Esophagus muscularis mucosa (tissue), 4 donors: ENCODE measurements at regions not wholly inside any gene's neighbourhood (a gene's known extent, or its start where the extent isn't known, plus 50 kb on each side); places are given as distances from the start of the nearest gene placed in this dataset.

ENCODE experiments used
- DNase-seq: peaks from one replicate; pipeline ENCODE4 v3.0.0-alpha.2; 2017; ENCODE audit errors: extremely low spot score
- H3K27ac ChIP-seq, 4 donors: fragments of 200-600 bp; sonication (generic); replicated peaks in 1 of 4; 1 replicate in 3 of 4; 2 replicates in 1 of 4; pipeline ENCODE4 v1.5.1; 2016 to 2019; ENCODE audit warnings: mild to moderate bottlenecking in 1 of 4
- H3K27me3 ChIP-seq, 4 donors: fragments of 200-600 bp; sonication (generic); one replicate each; pipeline versions ENCODE4 v1.5.1 to v1.6.0; 2016 to 2019
- H3K36me3 ChIP-seq, 4 donors: fragments of 200-600 bp; sonication (generic); one replicate each; pipeline ENCODE4 v1.5.1; 2016 to 2019
- H3K4me1 ChIP-seq, 4 donors: fragments of 200-600 bp; sonication (generic); one replicate each; pipeline ENCODE4 v1.5.1; 2016 to 2019
- H3K4me3 ChIP-seq, 4 donors: fragments of 200-600 bp; sonication (generic); 1 replicate in 2 of 4; 2 replicates in 2 of 4; pipeline ENCODE4 v1.5.1; 2016 to 2019; ENCODE audit warnings: mild to moderate bottlenecking in 4 of 4, moderate library complexity in 1 of 4
- H3K9me3 ChIP-seq, 4 donors: fragments of 200-600 bp; sonication (generic); 1 replicate in 3 of 4; 2 replicates in 1 of 4; pipeline ENCODE4 v1.5.1; 2016 to 2019
- CTCF ChIP-seq, 3 experiments: fragments of 200-600 bp in 2 of 3; fragments of 450-650 bp in 1 of 3; sonication (generic) in 2 of 3; IDR thresholded peaks; one replicate each; pipeline ENCODE4 v1.5.1; 2017 to 2019; ENCODE audit warnings: antibody characterized with exemption in 3 of 3, mild to moderate bottlenecking in 2 of 3, moderate library complexity in 1 of 3
- EP300 ChIP-seq: sonication (generic); formaldehyde crosslinking; IDR thresholded peaks from one replicate; pipeline ENCODE4 v1.6.1; 2017; ENCODE audit warnings: antibody characterized with exemption
- POLR2A ChIP-seq: fragments of 450-650 bp; IDR thresholded peaks from one replicate; pipeline ENCODE4 v1.6.1; 2017; ENCODE audit warnings: antibody characterized with exemption, moderate library complexity, mild to moderate bottlenecking, low read depth
- POLR2AphosphoS5 ChIP-seq, 2 donors: sonication (generic); formaldehyde crosslinking; IDR thresholded peaks; one replicate each; pipeline ENCODE4 v1.6.1; 2017; ENCODE audit warnings: antibody characterized with exemption in 2 of 2
- WGBS: methylation state at CpG from one replicate; pipeline ENCODE4 v1.1.5; 2018; 5-methylcytosine and 5-hydroxymethylcytosine counted together
- intact Hi-C: fragments of 100-400 bp; cut with DNase I; formaldehyde crosslinking; loops from one replicate; pipeline ENCODE4 v1.15.1; 2023

- TF ChIP-seq CTCF (IDR thresholded peaks at IDR 0.05) (no peak), EP300 (no peak), POLR2AphosphoS5 (IDR thresholded peaks at IDR 0.05) (no peak), POLR2A (no peak)
Observed at GRCh38 chr3:151998744-151999143, 125.3 kb downstream of the SUCNR1 start.

GRCh38 chr3:151999936-152000335, 126.5 kb downstream of the SUCNR1 start:
- Histone ChIP-seq H3K27ac (no peak overlapping the region), H3K9me3 (no peaks in the 10 kb centered on the region), H3K27me3 (no peaks in the 10 kb centered on the region), H3K36me3 (no peaks in the 10 kb centered on the region), H3K4me1 (no peaks in the 10 kb centered on the region), H3K4me3 (no peak overlapping the region)
- TF ChIP-seq CTCF (IDR thresholded peaks at IDR 0.05) (no peak), POLR2A (no peak), EP300 (no peak), POLR2AphosphoS5 (IDR thresholded peaks at IDR 0.05) (no peak)
- 82% methylated on average over 5 of the region's 5 CpGs for WGBS
- no peak for DNase-seq
- intact Hi-C loops: no loop called here

More at GRCh38 chr3:151998744-151999143, 125.3 kb downstream of the SUCNR1 start:
- DNase-seq: no peak
- Histone ChIP-seq H3K27me3 (no peaks in the 10 kb centered on the region), H3K27ac (no peak overlapping the region), H3K9me3 (no peaks in the 10 kb centered on the region), H3K36me3 (no peaks in the 10 kb centered on the region), H3K4me1 (no peaks in the 10 kb centered on the region), H3K4me3 (no peak overlapping the region)
- intact Hi-C loops: no loop called here
- WGBS: 95% methylated on average over 2 of the region's 2 CpGs

GRCh38 chr3:152011812-152012735, 138.6 kb downstream of the SUCNR1 start:
- TF ChIP-seq POLR2AphosphoS5 (IDR thresholded peaks at IDR 0.05) (no peak), CTCF (IDR thresholded peaks at IDR 0.05) (no peak), POLR2A (no peak), EP300 (no peak)
- intact Hi-C loops: no loop called here
- H3K4me1 ChIP-seq: peaks cover 0 to 11% (median 4%) of the 10 kb centered on the region in 4 donors
- no peak for DNase-seq
- no peak overlapping the region for H3K27ac ChIP-seq
- no peak overlapping the region for H3K4me3 ChIP-seq
- 59% methylated on average over 4 of the region's 4 CpGs for WGBS
- no peaks in the 10 kb centered on the region for H3K27me3 ChIP-seq
- H3K36me3 ChIP-seq: no peaks in the 10 kb centered on the region
- no peaks in the 10 kb centered on the region for H3K9me3 ChIP-seq

GRCh38 chr3:152019508-152019907, 146.1 kb downstream of the SUCNR1 start:
- no peak overlapping the region for H3K27ac ChIP-seq
- no peaks in the 10 kb centered on the region for H3K9me3 ChIP-seq
- DNase-seq: no peak
- H3K27me3 ChIP-seq: no peaks in the 10 kb centered on the region
- H3K36me3 ChIP-seq: no peaks in the 10 kb centered on the region
- no peak overlapping the region for H3K4me3 ChIP-seq
- intact Hi-C loops: no loop called here
- peaks cover 0 to 5% (median 0%) of the 10 kb centered on the region in 4 donors for H3K4me1 ChIP-seq
- WGBS: 60% methylated on average over 2 of the region's 2 CpGs
- TF ChIP-seq POLR2AphosphoS5 (IDR thresholded peaks at IDR 0.05) (no peak), POLR2A (no peak), EP300 (no peak), CTCF (IDR thresholded peaks at IDR 0.05) (no peak)
